GM12892 (cell line): ENCODE measurements at regions not wholly inside any gene's neighbourhood (a gene's known extent, or its start where the extent isn't known, plus 50 kb on each side); places are given as distances from the start of the nearest gene placed in this dataset.

Source experiments
- POLR2A ChIP-seq: IDR thresholded peaks from 2 replicates; pipeline ENCODE4 v1.6.1; 2011; ENCODE audit warnings: low read depth, low read length, control low read depth
- POLR2AphosphoS5 ChIP-seq: IDR thresholded peaks from 2 replicates; pipeline ENCODE4 v1.6.1; 2011; ENCODE audit warnings: low read depth, low read length, control low read depth

- TF ChIP-seq POLR2A (no peak), POLR2AphosphoS5 (no peak)
Measured at GRCh38 chr11:104727768-104728167, 170.5 kb downstream of the CASP12 start.
